Transverse colon (tissue), 4 donors: ENCODE measurements at regions not wholly inside any gene's neighbourhood (a gene's known extent, or its start where the extent isn't known, plus 50 kb on each side); places are given as distances from the start of the nearest gene placed in this dataset.

Experiments
- DNase-seq: peaks from one replicate; pipeline ENCODE4 v3.0.0-alpha.2; 2019
- H3K27ac ChIP-seq, 4 donors: fragments of 200-600 bp; sonication (generic); 2 replicates each; pipeline ENCODE4 v1.5.1; 2016 to 2018; ENCODE audit warnings: inconsistent platforms in 4 of 4
- H3K27me3 ChIP-seq: fragments of 200-600 bp; sonication (generic); 2 replicates; pipeline ENCODE4 v1.5.1; 2017; ENCODE audit warnings: inconsistent platforms
- H3K36me3 ChIP-seq, 4 donors: fragments of 200-600 bp; sonication (generic); 2 replicates each; pipeline ENCODE4 v1.5.1; 2017 to 2019; ENCODE audit warnings: inconsistent platforms in 4 of 4
- H3K4me1 ChIP-seq, 4 donors: fragments of 200-600 bp; sonication (generic); 2 replicates each; pipeline ENCODE4 v1.5.1; 2017 to 2020; ENCODE audit warnings: inconsistent platforms in 4 of 4
- H3K4me3 ChIP-seq, 4 donors: fragments of 200-600 bp; sonication (generic); 1 replicate in 1 of 4; 2 replicates in 3 of 4; pipeline versions ENCODE4 v1.5.1 to v1.6.1; 2017 to 2019; ENCODE audit warnings: inconsistent platforms in 4 of 4
- H3K9me3 ChIP-seq, 2 donors: fragments of 200-600 bp; sonication (generic); 2 replicates each; pipeline ENCODE4 v1.5.1; 2017 to 2019; ENCODE audit warnings: inconsistent platforms in 2 of 2
- EP300 ChIP-seq: sonication (generic); formaldehyde crosslinking; IDR thresholded peaks from one replicate; pipeline ENCODE4 v1.6.1; 2017; ENCODE audit warnings: antibody characterized with exemption, low read depth
- POLR2A ChIP-seq: fragments of 450-650 bp; IDR thresholded peaks from one replicate; pipeline ENCODE4 v1.6.1; 2016; ENCODE audit warnings: antibody characterized with exemption, mild to moderate bottlenecking, moderate library complexity
- POLR2AphosphoS5 ChIP-seq, 3 donors: sonication (generic); formaldehyde crosslinking; IDR thresholded peaks; one replicate each; pipeline ENCODE4 v1.6.1; 2016; ENCODE audit warnings: antibody characterized with exemption in 3 of 3
- WGBS, 2 donors: methylation state at CpG; one replicate each; pipeline ENCODE4 v1.1.5; 2018; ENCODE audit warnings: low coverage in 1 of 2; 5-methylcytosine and 5-hydroxymethylcytosine counted together
- in situ Hi-C, 4 donors: fragments of 200-750 bp; cut with MboI; loops; one replicate each; pipeline versions ENCODE4 v1.15.0 to v1.15.1; 2017; ENCODE audit warnings: low sequenced_read_pairs in 3 of 4, low pct_ligation_motif_present in 1 of 4, low pct_unique_long_range_greater_than_20kb in 1 of 4
- intact Hi-C: fragments of 100-400 bp; cut with DNase I; formaldehyde crosslinking; loops from one replicate; pipeline ENCODE4 v1.15.1; 2023; ENCODE audit warnings: low total_unique reads
- TF ChIP-seq, protein P1 (sequence below), 5 experiments: fragments of 200-600 bp in 3 of 5; fragments of 450-650 bp in 2 of 5; sonication (generic) in 3 of 5; IDR thresholded peaks; 1 replicate in 2 of 5; 2 replicates in 3 of 5; pipeline ENCODE4 v1.5.1; 2016 to 2017; ENCODE audit warnings: antibody characterized with exemption in 5 of 5, inconsistent platforms in 3 of 5, mild to moderate bottlenecking in 2 of 5, moderate library complexity in 1 of 5

DNA sequence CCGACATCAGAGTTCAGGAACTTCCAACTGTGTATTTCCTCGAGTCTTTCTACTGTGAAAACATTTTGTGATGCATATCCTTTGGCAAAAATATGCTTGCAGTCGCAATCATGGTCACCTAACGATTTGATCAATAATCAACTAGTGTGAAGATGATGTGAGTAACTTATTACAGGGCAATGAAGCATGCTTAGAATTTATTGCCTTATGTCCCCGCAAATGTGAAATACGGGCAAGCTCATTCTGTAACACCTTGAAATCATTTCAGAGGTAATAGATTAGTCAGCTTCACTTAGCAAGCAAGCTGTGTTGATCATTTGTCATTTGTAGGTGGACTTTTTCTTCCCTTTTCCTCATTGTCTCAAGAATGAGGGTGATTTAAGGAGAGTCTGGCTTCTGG lies 67.9 kb upstream of the DOK5 start:
- Histone ChIP-seq H3K27ac (no peak overlapping the region), H3K36me3 (no peaks in the 10 kb centered on the region), H3K4me1 (no peaks in the 10 kb centered on the region), H3K4me3 (no peak overlapping the region), H3K9me3 (no peaks in the 10 kb centered on the region), H3K27me3 (no peaks in the 10 kb centered on the region)
- in situ Hi-C loops (no loop called here), intact Hi-C loops (no loop called here)
- 61 to 67% methylated on average over 6 of the region's 6 CpGs for WGBS, 2 donors
- DNase-seq = no peak
- TF ChIP-seq POLR2A = no peak
- TF ChIP-seq, protein P1, sequence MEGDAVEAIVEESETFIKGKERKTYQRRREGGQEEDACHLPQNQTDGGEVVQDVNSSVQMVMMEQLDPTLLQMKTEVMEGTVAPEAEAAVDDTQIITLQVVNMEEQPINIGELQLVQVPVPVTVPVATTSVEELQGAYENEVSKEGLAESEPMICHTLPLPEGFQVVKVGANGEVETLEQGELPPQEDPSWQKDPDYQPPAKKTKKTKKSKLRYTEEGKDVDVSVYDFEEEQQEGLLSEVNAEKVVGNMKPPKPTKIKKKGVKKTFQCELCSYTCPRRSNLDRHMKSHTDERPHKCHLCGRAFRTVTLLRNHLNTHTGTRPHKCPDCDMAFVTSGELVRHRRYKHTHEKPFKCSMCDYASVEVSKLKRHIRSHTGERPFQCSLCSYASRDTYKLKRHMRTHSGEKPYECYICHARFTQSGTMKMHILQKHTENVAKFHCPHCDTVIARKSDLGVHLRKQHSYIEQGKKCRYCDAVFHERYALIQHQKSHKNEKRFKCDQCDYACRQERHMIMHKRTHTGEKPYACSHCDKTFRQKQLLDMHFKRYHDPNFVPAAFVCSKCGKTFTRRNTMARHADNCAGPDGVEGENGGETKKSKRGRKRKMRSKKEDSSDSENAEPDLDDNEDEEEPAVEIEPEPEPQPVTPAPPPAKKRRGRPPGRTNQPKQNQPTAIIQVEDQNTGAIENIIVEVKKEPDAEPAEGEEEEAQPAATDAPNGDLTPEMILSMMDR (IDR thresholded peaks at IDR 0.05) = no peak
- no peak for TF ChIP-seq EP300
- no peak for TF ChIP-seq POLR2AphosphoS5 (IDR thresholded peaks at IDR 0.05)

DNA sequence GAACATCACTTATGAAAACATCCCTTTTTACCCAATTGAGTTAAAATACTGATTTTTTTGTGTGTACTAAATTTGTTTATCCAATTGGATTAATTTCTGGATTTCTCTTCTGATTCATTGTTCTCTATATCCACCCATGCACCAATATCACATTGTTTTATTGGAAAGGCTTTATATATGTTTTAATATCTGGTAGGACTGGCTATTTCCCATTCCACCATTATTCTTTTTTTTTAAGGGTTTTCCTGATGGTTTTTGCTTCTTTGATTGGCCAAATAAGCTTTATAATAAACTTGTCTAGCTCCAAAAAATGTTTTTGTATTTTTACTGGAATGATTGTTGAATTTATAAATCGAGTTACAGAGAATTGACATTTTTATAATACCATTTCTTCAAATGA lies 59.4 kb upstream of the DOK5 start:
- in situ Hi-C loops = no loop called here

DNA sequence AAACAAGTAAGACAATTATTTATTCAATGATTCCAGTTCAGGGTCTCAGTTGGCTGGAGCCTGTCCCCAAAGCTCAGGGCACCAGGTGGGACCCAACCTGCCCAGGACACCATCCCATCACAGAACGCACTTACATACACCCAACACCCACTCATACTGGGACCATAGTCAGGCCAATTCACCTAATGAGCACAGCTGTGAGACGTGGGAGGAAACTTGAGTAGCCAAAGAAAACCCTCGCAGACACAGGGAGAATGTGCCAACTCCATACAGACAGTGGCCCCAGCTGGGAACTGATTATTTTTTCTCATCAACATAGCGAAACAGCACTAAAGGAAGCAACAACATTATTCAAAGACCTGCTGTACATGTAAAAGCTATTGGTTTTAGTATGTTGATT lies 58.6 kb upstream of the DOK5 start:
- no peak overlapping the region for H3K27ac ChIP-seq
- in situ Hi-C loops (no loop called here), intact Hi-C loops (no loop called here)
- H3K4me3 ChIP-seq = no peak overlapping the region
- TF ChIP-seq EP300 (no peak), POLR2AphosphoS5 (IDR thresholded peaks at IDR 0.05) (no peak), POLR2A (no peak)
- TF ChIP-seq, protein P1 (IDR thresholded peaks at IDR 0.05) = no peak
- WGBS, 2 donors = 53 to 64% methylated on average over 3 to 4 of the region's 4 CpGs
- no peaks in the 10 kb centered on the region for H3K4me1 ChIP-seq
- no peaks in the 10 kb centered on the region for H3K36me3 ChIP-seq
- no peak for DNase-seq
- no peaks in the 10 kb centered on the region for H3K27me3 ChIP-seq
- no peaks in the 10 kb centered on the region for H3K9me3 ChIP-seq

More for the DNA sequence above, 59.4 kb upstream of the DOK5 start:
- Histone ChIP-seq H3K36me3 (no peaks in the 10 kb centered on the region), H3K4me3 (no peak overlapping the region), H3K27me3 (no peaks in the 10 kb centered on the region), H3K9me3 (no peaks in the 10 kb centered on the region), H3K27ac (no peak overlapping the region), H3K4me1 (no peaks in the 10 kb centered on the region)
- DNase-seq = no peak
- no peak for TF ChIP-seq EP300
- TF ChIP-seq, protein P1 (IDR thresholded peaks at IDR 0.05) = no peak
- TF ChIP-seq POLR2AphosphoS5 (IDR thresholded peaks at IDR 0.05) = no peak
- no peak for TF ChIP-seq POLR2A
- intact Hi-C loops = no loop called here
- 28 to 36% methylated on average over 1 of the region's 1 CpG for WGBS, 2 donors

DNA sequence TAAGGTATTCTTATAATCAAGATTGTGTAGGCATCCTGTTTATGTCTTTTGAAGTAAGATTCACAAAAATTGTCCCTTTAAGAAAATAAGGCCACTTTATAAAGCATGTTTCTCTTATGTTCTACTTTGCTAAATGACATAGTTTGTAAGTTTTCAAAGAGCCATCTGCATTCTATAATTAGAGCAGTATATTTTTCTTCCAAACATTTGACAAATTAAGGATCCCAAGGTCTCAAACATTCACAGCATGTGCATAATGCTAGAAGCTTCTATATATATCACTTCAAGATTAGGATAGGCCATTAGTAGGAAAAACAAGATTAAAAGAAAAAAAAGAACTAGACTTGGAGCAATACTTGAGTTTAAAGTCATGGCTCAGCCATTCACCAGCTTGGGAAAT lies 55.9 kb upstream of the DOK5 start:
- no peak for DNase-seq
- H3K36me3 ChIP-seq = no peaks in the 10 kb centered on the region
- no peak overlapping the region for H3K27ac ChIP-seq
- H3K9me3 ChIP-seq = peaks cover 0 to 9% of the 10 kb centered on the region in 2 donors
- TF ChIP-seq POLR2A = no peak
- no peak for TF ChIP-seq EP300
- TF ChIP-seq POLR2AphosphoS5 (IDR thresholded peaks at IDR 0.05) = no peak
- TF ChIP-seq, protein P1 (IDR thresholded peaks at IDR 0.05) = no peak
- no peaks in the 10 kb centered on the region for H3K27me3 ChIP-seq
- intact Hi-C loops = no loop called here
- in situ Hi-C loops = no loop called here
- H3K4me3 ChIP-seq = no peak overlapping the region
- H3K4me1 ChIP-seq = no peaks in the 10 kb centered on the region
